ENCODE measurements at regions not wholly inside any gene's neighbourhood (a gene's known extent, or its start where the extent isn't known, plus 50 kb on each side); places are given as distances from the start of the nearest gene placed in this dataset.

DNA sequence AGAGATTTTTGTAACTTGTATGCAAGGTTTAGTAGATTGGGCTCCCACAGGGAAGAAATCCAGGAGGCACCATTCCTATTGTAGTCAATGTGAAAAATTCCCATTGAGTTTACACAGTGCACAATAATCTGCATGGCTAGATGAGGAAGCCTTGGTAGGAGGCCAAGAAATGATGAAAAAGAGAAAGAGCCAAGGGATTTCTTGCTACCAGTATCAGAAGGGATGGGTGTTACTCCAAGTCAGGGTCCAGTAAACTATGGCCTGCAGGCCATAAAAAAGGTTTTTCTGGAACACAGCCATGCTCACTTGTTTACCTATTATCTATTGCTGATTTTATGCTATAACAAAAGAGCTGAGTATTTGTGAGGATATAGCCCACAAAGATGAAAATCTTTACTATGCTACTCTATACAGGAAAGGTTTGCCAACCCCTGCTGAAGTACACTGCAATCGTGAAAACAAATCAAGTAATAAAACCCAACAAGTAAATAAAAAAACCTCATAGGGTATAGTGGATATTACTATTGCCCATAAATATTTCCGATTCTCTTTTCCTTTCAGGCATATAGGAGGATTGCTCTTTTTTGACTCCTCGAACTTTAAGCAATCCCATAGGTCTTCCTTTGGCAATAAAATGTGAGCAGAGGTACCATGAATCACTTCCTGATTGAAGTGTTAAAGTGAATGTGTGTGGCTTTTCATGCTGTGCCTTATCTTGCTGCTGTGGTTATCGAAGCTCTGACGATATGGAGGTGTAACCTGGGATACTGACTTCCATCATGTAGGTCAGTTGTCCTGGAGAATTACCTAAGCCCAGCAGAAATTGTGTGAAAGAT is 256.3 kb upstream of the MAGI2 start:
- H3K4me1 ChIP-seq (ENCODE audit: low read depth) = no peaks in the 10 kb centered on the region
- H3K36me3 ChIP-seq = no peaks in the 10 kb centered on the region
- DNase-seq (ENCODE audit: low read depth in 1 of 2, low spot score in 1 of 2) = peak in 1 of 2 donors; percentile 63
- TF ChIP-seq, protein P1, sequence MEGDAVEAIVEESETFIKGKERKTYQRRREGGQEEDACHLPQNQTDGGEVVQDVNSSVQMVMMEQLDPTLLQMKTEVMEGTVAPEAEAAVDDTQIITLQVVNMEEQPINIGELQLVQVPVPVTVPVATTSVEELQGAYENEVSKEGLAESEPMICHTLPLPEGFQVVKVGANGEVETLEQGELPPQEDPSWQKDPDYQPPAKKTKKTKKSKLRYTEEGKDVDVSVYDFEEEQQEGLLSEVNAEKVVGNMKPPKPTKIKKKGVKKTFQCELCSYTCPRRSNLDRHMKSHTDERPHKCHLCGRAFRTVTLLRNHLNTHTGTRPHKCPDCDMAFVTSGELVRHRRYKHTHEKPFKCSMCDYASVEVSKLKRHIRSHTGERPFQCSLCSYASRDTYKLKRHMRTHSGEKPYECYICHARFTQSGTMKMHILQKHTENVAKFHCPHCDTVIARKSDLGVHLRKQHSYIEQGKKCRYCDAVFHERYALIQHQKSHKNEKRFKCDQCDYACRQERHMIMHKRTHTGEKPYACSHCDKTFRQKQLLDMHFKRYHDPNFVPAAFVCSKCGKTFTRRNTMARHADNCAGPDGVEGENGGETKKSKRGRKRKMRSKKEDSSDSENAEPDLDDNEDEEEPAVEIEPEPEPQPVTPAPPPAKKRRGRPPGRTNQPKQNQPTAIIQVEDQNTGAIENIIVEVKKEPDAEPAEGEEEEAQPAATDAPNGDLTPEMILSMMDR (IDR thresholded peaks at IDR 0.05; ENCODE audit: low read depth, low read length) = no peak
- H3K4me3 ChIP-seq = no peak overlapping the region
- no peaks in the 10 kb centered on the region for H3K9me3 ChIP-seq (ENCODE audit: low read depth)
- no peaks in the 10 kb centered on the region for H3K27me3 ChIP-seq
- no peak overlapping the region for H3K27ac ChIP-seq

DNA sequence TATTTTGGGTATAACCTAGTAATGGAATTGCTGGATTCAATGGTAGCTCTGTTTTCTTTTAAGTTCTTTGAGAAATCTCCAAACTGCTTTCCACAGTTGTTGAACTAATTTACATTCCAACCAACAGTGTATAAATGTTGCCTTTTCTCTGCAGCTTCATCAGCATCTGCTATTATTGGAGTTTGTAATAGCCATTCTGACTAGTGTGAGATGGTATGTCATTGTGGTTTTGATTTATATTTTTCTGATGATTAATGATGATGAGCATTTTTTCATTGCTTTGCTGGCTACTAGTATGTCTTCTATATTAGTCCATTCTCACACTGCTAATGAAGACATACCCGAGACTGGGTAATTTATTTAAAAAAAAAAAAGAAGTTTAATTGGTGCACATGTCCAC is 248.6 kb upstream of the MAGI2 start:
- Histone ChIP-seq H3K36me3 (no peaks in the 10 kb centered on the region), H3K27me3 (no peaks in the 10 kb centered on the region), H3K4me3 (no peak overlapping the region), H3K9me3 (ENCODE audit: low read depth) (no peaks in the 10 kb centered on the region), H3K27ac (no peak overlapping the region), H3K4me1 (ENCODE audit: low read depth) (no peaks in the 10 kb centered on the region)
- TF ChIP-seq, protein P1 (IDR thresholded peaks at IDR 0.05; ENCODE audit: low read depth, low read length) = no peak
- no peak for DNase-seq (ENCODE audit: low read depth in 1 of 2, low spot score in 1 of 2)

DNA sequence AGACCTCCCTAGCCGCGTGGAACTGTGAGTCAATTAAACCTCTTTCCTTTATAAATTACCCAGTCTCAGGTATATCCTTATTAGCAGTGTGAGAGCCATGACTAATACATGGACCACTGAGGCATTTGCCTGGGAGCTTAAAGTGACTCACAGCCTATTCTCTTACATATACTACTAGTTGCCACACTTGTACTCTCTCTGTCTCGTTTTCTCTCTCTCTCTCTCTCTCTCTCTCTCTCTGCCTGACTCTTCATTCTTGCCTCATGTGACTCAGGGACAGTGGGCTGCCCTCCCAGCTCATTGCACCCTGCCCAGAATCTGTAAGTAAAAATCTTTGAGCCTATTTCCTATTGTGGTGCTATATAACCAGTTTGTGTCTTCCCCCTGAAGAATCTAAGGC is 238.5 kb upstream of the MAGI2 start:
- no peaks in the 10 kb centered on the region for H3K9me3 ChIP-seq (ENCODE audit: low read depth)
- TF ChIP-seq, protein P1 (IDR thresholded peaks at IDR 0.05; ENCODE audit: low read depth, low read length) = no peak
- H3K27ac ChIP-seq = no peak overlapping the region
- H3K36me3 ChIP-seq = no peaks in the 10 kb centered on the region
- no peaks in the 10 kb centered on the region for H3K27me3 ChIP-seq
- no peak overlapping the region for H3K4me3 ChIP-seq
- peak in 1 of 2 donors; percentile 62 for DNase-seq (ENCODE audit: low read depth in 1 of 2, low spot score in 1 of 2)
- H3K4me1 ChIP-seq (ENCODE audit: low read depth) = no peaks in the 10 kb centered on the region

DNA sequence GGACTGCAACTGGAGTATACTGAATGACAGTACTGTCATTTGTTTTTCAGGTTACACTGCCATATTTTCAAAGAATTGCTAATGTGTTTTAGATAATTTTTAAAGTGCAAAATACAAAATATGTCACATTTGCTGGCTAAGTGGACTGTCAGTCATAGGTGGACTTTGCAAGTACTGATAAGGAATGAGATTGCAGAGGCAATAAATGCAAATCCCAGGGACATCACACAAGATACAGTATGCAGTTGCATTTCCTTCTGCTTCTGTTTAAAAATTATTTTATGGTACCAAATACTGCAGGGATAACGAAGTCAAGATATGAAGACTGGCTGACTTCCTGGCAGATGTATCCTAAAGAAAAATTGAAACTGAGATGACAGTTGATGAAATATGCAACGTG is 237.6 kb upstream of the MAGI2 start:
- Histone ChIP-seq H3K4me3 (no peak overlapping the region), H3K27me3 (no peaks in the 10 kb centered on the region), H3K27ac (no peak overlapping the region), H3K36me3 (no peaks in the 10 kb centered on the region), H3K4me1 (ENCODE audit: low read depth) (no peaks in the 10 kb centered on the region), H3K9me3 (ENCODE audit: low read depth) (no peaks in the 10 kb centered on the region)
- TF ChIP-seq, protein P1 (IDR thresholded peaks at IDR 0.05; ENCODE audit: low read depth, low read length) = no peak
- no peak for DNase-seq (ENCODE audit: low read depth in 1 of 2, low spot score in 1 of 2)

DNA sequence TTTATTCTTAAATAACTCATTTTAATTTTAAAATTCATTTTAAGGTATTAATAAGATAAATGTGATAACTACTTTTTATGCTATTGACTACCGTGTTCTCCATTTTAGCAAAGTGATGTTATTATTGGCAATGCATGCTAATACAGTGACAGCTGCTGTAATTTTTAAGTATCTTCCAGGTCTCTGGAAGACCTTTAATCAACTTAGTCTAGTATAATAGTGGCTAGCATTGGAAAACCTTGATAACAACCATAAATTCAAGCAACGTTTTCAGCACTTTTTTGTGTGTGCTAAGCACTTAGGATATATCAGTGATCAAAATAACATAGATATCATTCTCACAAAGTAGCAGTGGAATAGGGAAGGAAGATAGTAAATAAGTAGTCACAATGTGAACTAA is 230.9 kb upstream of the MAGI2 start:
- peaks cover 7% of the 10 kb centered on the region for H3K4me1 ChIP-seq (ENCODE audit: low read depth)
- no peak overlapping the region for H3K27ac ChIP-seq
- TF ChIP-seq, protein P1 (IDR thresholded peaks at IDR 0.05; ENCODE audit: low read depth, low read length) = no peak

More for the DNA sequence above, 230.9 kb upstream of the MAGI2 start:
- Histone ChIP-seq H3K4me3 (no peak overlapping the region), H3K27me3 (no peaks in the 10 kb centered on the region), H3K9me3 (ENCODE audit: low read depth) (no peaks in the 10 kb centered on the region), H3K36me3 (no peaks in the 10 kb centered on the region)
- DNase-seq (ENCODE audit: low read depth in 1 of 2, low spot score in 1 of 2) = no peak

Measured in cardiac muscle cell (in vitro differentiated cells and primary cell).